Mesothelial cell of epicardium (in vitro differentiated cells): ENCODE measurements at regions not wholly inside any gene's neighbourhood (a gene's known extent, or its start where the extent isn't known, plus 50 kb on each side); places are given as distances from the start of the nearest gene placed in this dataset.

Source experiments
- DNase-seq, 2 experiments: peaks; one replicate each; pipeline ENCODE4 v3.0.0; 2021; ENCODE audit warnings: low spot score in 2 of 2; ENCODE audit not compliant: unreplicated experiment in 2 of 2
- H3K27ac Mint-ChIP-seq: 2 replicates; pipeline ENCODE4 v1.8.0; 2021; ENCODE audit warnings: mixed read lengths
- H3K27me3 Mint-ChIP-seq: 2 replicates; pipeline ENCODE4 v1.8.0; 2021; ENCODE audit warnings: low read depth, mixed read lengths
- H3K36me3 Mint-ChIP-seq: 2 replicates; pipeline ENCODE4 v1.8.0; 2021; ENCODE audit warnings: mixed read lengths
- H3K4me1 Mint-ChIP-seq: 2 replicates; pipeline ENCODE4 v1.8.0; 2021; ENCODE audit warnings: mixed read lengths
- H3K4me3 Mint-ChIP-seq: 2 replicates; pipeline ENCODE4 v1.8.0; 2021; ENCODE audit warnings: mild to moderate bottlenecking, moderate library complexity, mixed read lengths
- H3K9me3 Mint-ChIP-seq: 2 replicates; pipeline ENCODE4 v1.8.0; 2021; ENCODE audit warnings: mixed read lengths
- TF ChIP-seq, protein P1 (sequence below): fragments of 200-600 bp; sonication (generic); IDR thresholded peaks from one replicate; pipeline ENCODE4 v1.5.0; 2021; ENCODE audit warnings: antibody characterized with exemption; ENCODE audit not compliant: unreplicated experiment

DNA sequence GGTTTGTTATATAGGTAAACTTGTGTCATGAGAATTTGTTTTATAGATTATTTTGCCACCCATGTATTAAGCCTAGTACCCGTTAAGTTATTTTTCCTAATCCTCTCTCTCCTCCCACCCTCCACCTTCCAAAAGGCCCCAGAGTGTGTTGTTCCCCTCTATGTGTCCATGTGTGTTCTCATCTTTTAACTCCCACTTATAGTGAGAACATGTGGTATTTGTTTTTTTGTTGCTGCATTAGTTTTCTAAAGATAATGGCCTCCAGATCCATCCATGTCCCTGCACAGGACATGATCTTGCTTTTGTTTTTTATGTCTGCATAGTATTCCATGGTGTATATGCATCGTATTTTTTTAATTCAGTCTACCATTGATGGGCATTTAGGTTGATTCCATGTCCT lies 1075.6 kb upstream of the CNTNAP5 start:
- Mint-ChIP-seq H3K4me3 (no peak overlapping the region), H3K27me3 (no peaks in the 10 kb centered on the region), H3K36me3 (no peaks in the 10 kb centered on the region), H3K4me1 (no peaks in the 10 kb centered on the region), H3K9me3 (peaks cover 9% of the 10 kb centered on the region), H3K27ac (no peak overlapping the region)
- TF ChIP-seq, protein P1, sequence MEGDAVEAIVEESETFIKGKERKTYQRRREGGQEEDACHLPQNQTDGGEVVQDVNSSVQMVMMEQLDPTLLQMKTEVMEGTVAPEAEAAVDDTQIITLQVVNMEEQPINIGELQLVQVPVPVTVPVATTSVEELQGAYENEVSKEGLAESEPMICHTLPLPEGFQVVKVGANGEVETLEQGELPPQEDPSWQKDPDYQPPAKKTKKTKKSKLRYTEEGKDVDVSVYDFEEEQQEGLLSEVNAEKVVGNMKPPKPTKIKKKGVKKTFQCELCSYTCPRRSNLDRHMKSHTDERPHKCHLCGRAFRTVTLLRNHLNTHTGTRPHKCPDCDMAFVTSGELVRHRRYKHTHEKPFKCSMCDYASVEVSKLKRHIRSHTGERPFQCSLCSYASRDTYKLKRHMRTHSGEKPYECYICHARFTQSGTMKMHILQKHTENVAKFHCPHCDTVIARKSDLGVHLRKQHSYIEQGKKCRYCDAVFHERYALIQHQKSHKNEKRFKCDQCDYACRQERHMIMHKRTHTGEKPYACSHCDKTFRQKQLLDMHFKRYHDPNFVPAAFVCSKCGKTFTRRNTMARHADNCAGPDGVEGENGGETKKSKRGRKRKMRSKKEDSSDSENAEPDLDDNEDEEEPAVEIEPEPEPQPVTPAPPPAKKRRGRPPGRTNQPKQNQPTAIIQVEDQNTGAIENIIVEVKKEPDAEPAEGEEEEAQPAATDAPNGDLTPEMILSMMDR = no peak
- DNase-seq = no peak

DNA sequence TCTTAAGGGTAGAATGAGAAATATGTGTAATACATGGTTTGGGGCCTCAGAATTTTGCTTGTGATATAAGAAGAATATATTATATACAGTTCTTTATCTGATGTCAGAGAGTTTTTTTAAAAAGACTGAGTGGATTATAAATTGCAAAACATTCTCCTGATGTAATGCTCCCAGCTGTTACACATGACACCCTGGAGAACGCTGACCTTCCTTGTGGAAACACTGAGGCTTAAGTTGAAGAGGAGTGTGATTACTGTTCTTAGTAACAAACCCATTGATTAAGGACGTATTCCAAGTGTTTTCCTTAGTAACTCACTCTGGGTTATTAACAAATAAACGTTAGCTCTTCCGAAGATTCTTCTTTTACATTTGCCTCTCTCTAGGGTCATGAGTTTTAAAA lies 1069.3 kb upstream of the CNTNAP5 start:
- H3K36me3 Mint-ChIP-seq = no peaks in the 10 kb centered on the region
- no peak for DNase-seq
- H3K27me3 Mint-ChIP-seq = no peaks in the 10 kb centered on the region
- peaks cover 5% of the 10 kb centered on the region for H3K9me3 Mint-ChIP-seq
- H3K4me3 Mint-ChIP-seq = no peak overlapping the region
- H3K27ac Mint-ChIP-seq = no peak overlapping the region
- TF ChIP-seq, protein P1 = no peak
- H3K4me1 Mint-ChIP-seq = peaks cover under 1% of the 10 kb centered on the region

DNA sequence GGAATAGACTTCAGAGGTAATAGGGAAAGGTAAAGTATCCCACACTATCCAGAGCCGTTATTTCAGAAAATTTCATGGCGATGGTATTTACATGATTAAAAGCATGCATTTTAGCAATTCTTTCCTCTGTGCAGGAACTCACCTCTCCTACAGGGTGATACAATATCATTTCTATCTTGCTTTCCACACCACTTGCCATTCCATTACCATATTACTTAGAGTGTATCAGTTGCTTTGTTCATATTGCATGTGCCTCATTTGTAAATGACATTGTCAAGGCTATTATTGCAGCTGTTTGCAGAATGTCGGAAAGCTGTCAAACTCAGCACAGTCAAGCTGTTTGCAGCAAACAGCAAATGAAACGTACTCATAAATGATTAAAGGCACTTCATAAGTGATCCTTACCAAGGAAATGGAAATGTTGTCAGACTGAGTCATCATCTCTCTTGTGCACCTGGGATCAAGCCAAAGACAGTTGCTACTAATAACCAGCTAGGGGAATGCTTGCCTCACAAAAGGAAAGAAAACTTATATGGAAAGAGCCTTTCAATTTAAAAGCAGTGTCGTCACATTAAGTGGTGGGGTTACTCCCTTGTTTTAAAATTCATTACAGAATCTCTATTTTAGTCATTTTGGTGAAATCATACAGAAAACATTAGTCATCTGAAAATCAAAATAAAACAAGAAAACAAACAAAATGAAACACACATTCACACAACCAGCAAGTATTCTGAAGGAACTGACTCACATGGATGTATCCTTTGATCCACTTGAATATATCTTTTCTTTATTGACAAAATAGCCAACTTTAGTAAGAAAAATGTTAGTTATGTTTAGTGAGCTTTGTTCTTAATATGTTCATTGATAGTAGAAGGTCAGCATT lies 1064.1 kb upstream of the CNTNAP5 start:
- no peak for DNase-seq
- TF ChIP-seq, protein P1 = no peak

DNA sequence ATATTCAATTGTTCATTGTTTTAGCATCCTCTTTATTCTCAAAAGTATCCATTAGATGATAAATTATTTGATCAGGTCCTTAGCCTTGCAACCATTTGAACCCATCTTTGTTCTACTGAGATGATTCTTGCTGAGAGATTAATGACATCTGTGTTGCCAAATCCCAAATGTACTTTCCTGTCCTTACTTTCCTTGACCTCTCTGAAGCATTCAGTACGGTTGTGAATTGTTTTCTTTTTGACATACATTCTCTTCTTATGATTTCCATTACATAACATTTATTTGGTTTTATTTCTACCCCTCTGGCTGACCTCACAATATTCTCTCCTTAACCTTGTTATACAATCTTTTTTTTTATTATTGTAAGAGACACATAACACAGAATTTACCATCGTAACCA lies 1058.6 kb upstream of the CNTNAP5 start:
- Mint-ChIP-seq H3K9me3 (peaks cover 41% of the 10 kb centered on the region), H3K36me3 (peaks cover 1% of the 10 kb centered on the region), H3K27me3 (no peaks in the 10 kb centered on the region), H3K4me3 (no peak overlapping the region), H3K27ac (no peak overlapping the region), H3K4me1 (no peaks in the 10 kb centered on the region)
- no peak for DNase-seq
- TF ChIP-seq, protein P1 = no peak

More for the DNA sequence above, 1064.1 kb upstream of the CNTNAP5 start:
- Mint-ChIP-seq H3K4me3 (no peak overlapping the region), H3K27ac (no peak overlapping the region), H3K36me3 (no peaks in the 10 kb centered on the region), H3K9me3 (peaks cover 10% of the 10 kb centered on the region), H3K27me3 (no peaks in the 10 kb centered on the region), H3K4me1 (peaks cover 3% of the 10 kb centered on the region)

DNA sequence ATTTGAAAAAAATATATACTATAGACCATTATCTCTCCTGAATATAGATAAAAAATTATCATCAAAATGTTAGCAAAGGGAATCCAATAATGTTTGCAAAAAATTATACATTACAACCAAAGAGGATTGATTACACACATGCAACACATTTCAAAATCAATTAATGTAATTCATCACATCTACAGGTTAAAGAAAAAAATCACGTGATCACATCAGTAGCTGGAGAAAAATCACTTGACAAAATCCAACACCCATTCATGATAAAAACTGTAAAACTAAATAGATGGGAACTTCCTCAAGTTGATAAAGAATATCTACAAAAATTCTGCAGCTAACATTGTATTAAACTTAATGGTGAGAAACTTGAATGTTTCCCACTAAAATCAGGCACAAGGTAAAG lies 1047.5 kb upstream of the CNTNAP5 start:
- H3K27me3 Mint-ChIP-seq = no peaks in the 10 kb centered on the region
- H3K27ac Mint-ChIP-seq = no peak overlapping the region
- H3K9me3 Mint-ChIP-seq = peaks cover 24% of the 10 kb centered on the region
- no peaks in the 10 kb centered on the region for H3K4me1 Mint-ChIP-seq
- TF ChIP-seq, protein P1 = no peak
- no peak overlapping the region for H3K4me3 Mint-ChIP-seq
- no peak for DNase-seq
- H3K36me3 Mint-ChIP-seq = no peaks in the 10 kb centered on the region
